ENCODE measurements at regions not wholly inside any gene's neighbourhood (a gene's known extent, or its start where the extent isn't known, plus 50 kb on each side); places are given as distances from the start of the nearest gene placed in this dataset.
A peak's percentile ranks its signal among the peaks of the same experiment; 100 is the strongest.

DNA sequence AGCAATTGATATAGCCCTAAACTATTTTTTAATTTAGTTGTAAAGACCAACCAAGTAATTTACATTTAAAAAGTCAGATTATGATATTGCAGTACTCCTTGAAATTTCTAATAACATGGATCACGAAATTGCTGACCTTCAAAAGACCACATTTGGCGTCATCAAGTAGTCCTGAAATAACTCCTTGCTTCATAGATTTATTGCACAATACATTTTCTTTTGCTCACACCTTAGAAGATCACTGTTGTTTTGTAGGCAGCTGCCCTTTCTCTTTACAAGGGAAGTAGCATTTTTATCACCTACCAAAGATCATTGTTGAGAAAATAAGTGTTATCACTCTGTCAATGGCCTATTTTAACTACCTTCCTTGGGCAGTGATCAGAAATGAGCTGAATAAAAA is 815.8 kb downstream of the METTL15 start:
- H3K27ac ChIP-seq (ENCODE audit: low read depth in 1 of 2, low read length in 1 of 2) = no peak overlapping the region
- no peak for ATAC-seq (ENCODE audit: insufficient read depth, low FRiP score)
- H3K27me3 ChIP-seq (ENCODE audit: control insufficient read depth in 3 of 3, insufficient read depth in 3 of 3, low read length in 2 of 3) = no peaks in the 10 kb centered on the region
- H3K36me3 ChIP-seq (ENCODE audit: control insufficient read depth in 4 of 4, insufficient read depth in 4 of 4, low read length in 4 of 4) = no peaks in the 10 kb centered on the region
- WGBS, 2 donors = 82 to 87% methylated on average over 2 of the region's 2 CpGs
- TF ChIP-seq, protein P1, sequence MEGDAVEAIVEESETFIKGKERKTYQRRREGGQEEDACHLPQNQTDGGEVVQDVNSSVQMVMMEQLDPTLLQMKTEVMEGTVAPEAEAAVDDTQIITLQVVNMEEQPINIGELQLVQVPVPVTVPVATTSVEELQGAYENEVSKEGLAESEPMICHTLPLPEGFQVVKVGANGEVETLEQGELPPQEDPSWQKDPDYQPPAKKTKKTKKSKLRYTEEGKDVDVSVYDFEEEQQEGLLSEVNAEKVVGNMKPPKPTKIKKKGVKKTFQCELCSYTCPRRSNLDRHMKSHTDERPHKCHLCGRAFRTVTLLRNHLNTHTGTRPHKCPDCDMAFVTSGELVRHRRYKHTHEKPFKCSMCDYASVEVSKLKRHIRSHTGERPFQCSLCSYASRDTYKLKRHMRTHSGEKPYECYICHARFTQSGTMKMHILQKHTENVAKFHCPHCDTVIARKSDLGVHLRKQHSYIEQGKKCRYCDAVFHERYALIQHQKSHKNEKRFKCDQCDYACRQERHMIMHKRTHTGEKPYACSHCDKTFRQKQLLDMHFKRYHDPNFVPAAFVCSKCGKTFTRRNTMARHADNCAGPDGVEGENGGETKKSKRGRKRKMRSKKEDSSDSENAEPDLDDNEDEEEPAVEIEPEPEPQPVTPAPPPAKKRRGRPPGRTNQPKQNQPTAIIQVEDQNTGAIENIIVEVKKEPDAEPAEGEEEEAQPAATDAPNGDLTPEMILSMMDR (IDR thresholded peaks at IDR 0.05; ENCODE audit: control extremely low read depth, extremely low read depth) = no peak
- peaks cover 0 to 2% (median 0%) of the 10 kb centered on the region in 4 donors for H3K9me3 ChIP-seq (ENCODE audit: control insufficient read depth in 4 of 4, insufficient read depth in 3 of 4, low read length in 3 of 4)
- no peaks in the 10 kb centered on the region for H3K4me1 ChIP-seq (ENCODE audit: control insufficient read depth in 5 of 5, insufficient read depth in 5 of 5, low read length in 5 of 5)
- no peak overlapping the region for H3K9ac ChIP-seq (ENCODE audit: insufficient read depth in 1 of 2, low read length in 2 of 2)
- no peak for DNase-seq
- H3K4me3 ChIP-seq = no peak overlapping the region

DNA sequence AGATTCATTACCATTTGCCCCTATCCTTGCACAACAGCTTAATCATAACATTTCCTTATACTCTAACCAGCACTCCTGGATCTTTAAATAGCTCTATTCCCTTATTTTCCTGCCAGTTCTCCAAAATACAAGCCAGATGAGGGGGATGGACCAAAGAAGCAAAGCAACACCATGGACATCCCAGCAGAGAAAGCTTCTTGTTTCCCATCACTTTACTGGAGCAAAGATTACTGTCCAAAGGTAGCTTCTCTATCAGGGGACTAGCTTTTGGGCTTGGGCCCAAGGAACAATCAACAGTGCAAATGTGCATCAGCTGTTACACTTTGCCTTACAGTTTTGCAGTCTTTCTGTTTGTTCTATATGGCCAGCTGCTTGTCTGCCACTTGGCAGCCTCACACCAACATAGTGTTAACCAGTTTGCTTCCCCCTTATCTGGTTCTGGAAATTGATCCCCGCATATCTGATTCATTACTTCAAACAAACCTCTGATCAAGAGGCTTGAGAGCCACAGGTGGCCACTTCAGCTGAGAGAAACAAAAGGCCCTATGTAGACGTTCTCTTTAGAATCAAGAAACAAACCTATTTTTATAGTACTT is 814.3 kb downstream of the METTL15 start:
- ATAC-seq (ENCODE audit: insufficient read depth, low FRiP score) (no peak), DNase-seq (peak in 1 of 3 donors; percentile 4)
- no peak overlapping the region for H3K27ac ChIP-seq (ENCODE audit: low read depth in 1 of 2, low read length in 1 of 2)
- WGBS, 2 donors = 33 to 37% methylated on average over 2 of the region's 2 CpGs
- TF ChIP-seq, protein P1 (IDR thresholded peaks at IDR 0.05; ENCODE audit: control extremely low read depth, extremely low read depth) = no peak
- H3K4me3 ChIP-seq = no peak overlapping the region
- no peaks in the 10 kb centered on the region for H3K27me3 ChIP-seq (ENCODE audit: control insufficient read depth in 3 of 3, insufficient read depth in 3 of 3, low read length in 2 of 3)
- no peaks in the 10 kb centered on the region for H3K36me3 ChIP-seq (ENCODE audit: control insufficient read depth in 4 of 4, insufficient read depth in 4 of 4, low read length in 4 of 4)
- H3K9me3 ChIP-seq (ENCODE audit: control insufficient read depth in 4 of 4, insufficient read depth in 3 of 4, low read length in 3 of 4) = peaks cover 0 to 2% (median 0%) of the 10 kb centered on the region in 4 donors
- H3K4me1 ChIP-seq (ENCODE audit: control insufficient read depth in 5 of 5, insufficient read depth in 5 of 5, low read length in 5 of 5) = no peaks in the 10 kb centered on the region
- H3K9ac ChIP-seq (ENCODE audit: insufficient read depth in 1 of 2, low read length in 2 of 2) = no peak overlapping the region

DNA sequence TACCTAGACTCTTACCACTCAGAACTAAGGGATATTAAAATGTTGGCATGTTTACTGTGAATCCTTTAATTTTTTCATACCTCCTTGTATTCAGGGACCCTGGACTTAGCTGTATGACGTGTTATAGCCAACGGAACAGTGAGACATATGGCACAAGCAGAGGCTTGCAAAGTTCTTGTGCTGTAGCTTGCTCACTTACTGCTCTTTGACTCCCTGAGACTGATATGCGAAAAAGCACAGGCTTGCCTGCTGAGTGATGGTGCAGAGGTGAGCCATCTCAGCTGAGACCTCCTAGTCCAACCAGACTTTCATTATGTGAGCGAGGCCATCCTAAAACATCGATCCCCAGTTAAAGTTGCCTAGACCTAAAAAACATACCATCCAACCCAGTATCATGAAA is 811.0 kb downstream of the METTL15 start:
- no peak for DNase-seq
- Histone ChIP-seq H3K4me1 (ENCODE audit: control insufficient read depth in 5 of 5, insufficient read depth in 5 of 5, low read length in 5 of 5) (no peaks in the 10 kb centered on the region), H3K9me3 (ENCODE audit: control insufficient read depth in 4 of 4, insufficient read depth in 3 of 4, low read length in 3 of 4) (peaks cover 0 to 2% (median 0%) of the 10 kb centered on the region in 4 donors), H3K36me3 (ENCODE audit: control insufficient read depth in 4 of 4, insufficient read depth in 4 of 4, low read length in 4 of 4) (no peaks in the 10 kb centered on the region), H3K27ac (ENCODE audit: low read depth in 1 of 2, low read length in 1 of 2) (no peak overlapping the region), H3K9ac (ENCODE audit: insufficient read depth in 1 of 2, low read length in 2 of 2) (no peak overlapping the region), H3K4me3 (no peak overlapping the region), H3K27me3 (ENCODE audit: control insufficient read depth in 3 of 3, insufficient read depth in 3 of 3, low read length in 2 of 3) (no peaks in the 10 kb centered on the region)
- no peak for ATAC-seq (ENCODE audit: insufficient read depth, low FRiP score)
- WGBS, 2 donors = 87 to 91% methylated on average over 5 of the region's 5 CpGs
- TF ChIP-seq, protein P1 (IDR thresholded peaks at IDR 0.05; ENCODE audit: control extremely low read depth, extremely low read depth) = no peak

DNA sequence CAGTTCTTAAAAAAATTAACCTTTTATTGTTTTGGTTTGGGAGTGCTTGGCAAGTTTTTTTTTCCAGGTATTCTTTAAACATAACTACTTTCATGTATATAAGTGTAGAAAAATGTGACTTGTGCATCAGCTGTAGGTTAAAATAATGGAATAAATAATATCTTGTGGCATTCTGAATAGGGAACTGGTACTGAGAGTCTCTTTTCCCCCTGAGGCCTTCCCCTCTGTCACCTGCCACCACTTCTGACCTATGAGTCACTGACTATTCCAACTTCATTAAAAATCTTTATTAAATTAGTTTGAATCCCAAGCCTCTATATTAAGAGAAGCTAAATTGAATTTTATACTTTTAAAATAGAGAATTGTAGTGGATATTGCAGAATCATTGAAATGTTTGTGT is 805.7 kb downstream of the METTL15 start:
- Histone ChIP-seq H3K9me3 (ENCODE audit: control insufficient read depth in 4 of 4, insufficient read depth in 3 of 4, low read length in 3 of 4) (no peaks in the 10 kb centered on the region), H3K27ac (ENCODE audit: low read depth in 1 of 2, low read length in 1 of 2) (no peak overlapping the region)
- TF ChIP-seq, protein P1 (IDR thresholded peaks at IDR 0.05; ENCODE audit: control extremely low read depth, extremely low read depth) = no peak

More for the DNA sequence above, 805.7 kb downstream of the METTL15 start:
- ATAC-seq (ENCODE audit: insufficient read depth, low FRiP score) = no peak
- no peaks in the 10 kb centered on the region for H3K36me3 ChIP-seq (ENCODE audit: control insufficient read depth in 4 of 4, insufficient read depth in 4 of 4, low read length in 4 of 4)
- H3K4me1 ChIP-seq (ENCODE audit: control insufficient read depth in 5 of 5, insufficient read depth in 5 of 5, low read length in 5 of 5) = no peaks in the 10 kb centered on the region
- DNase-seq = no peak
- no peak overlapping the region for H3K9ac ChIP-seq (ENCODE audit: insufficient read depth in 1 of 2, low read length in 2 of 2)
- no peak overlapping the region for H3K4me3 ChIP-seq
- no peaks in the 10 kb centered on the region for H3K27me3 ChIP-seq (ENCODE audit: control insufficient read depth in 3 of 3, insufficient read depth in 3 of 3, low read length in 2 of 3)

Data from lung (tissue), 11 donors.